Neuronal stem cell (in vitro differentiated cells): ENCODE measurements at regions not wholly inside any gene's neighbourhood (a gene's known extent, or its start where the extent isn't known, plus 50 kb on each side); places are given as distances from the start of the nearest gene placed in this dataset.

Experiments
- DNase-seq: peaks from one replicate; pipeline ENCODE4 v3.0.0-alpha.2; 2013; ENCODE audit warnings: low spot score
- H2AFZ ChIP-seq: one replicate; pipeline ENCODE4 v1.6.1; 2013; ENCODE audit warnings: mild to moderate bottlenecking, low read length, inconsistent platforms
- H2AK5ac ChIP-seq: 2 replicates; pipeline ENCODE4 v1.6.1; 2013; ENCODE audit warnings: low read depth, mild to moderate bottlenecking, inconsistent platforms, low read length, moderate library complexity, mixed read lengths
- H2BK120ac ChIP-seq: 2 replicates; pipeline ENCODE4 v1.6.1; 2013; ENCODE audit warnings: low read depth, mild to moderate bottlenecking, inconsistent platforms, low read length, moderate library complexity, mixed read lengths
- H2BK12ac ChIP-seq: one replicate; pipeline ENCODE4 v1.6.1; 2013; ENCODE audit warnings: low read length, inconsistent platforms
- H2BK15ac ChIP-seq: 2 replicates; pipeline ENCODE4 v1.6.1; 2013; ENCODE audit warnings: mild to moderate bottlenecking, low read length, inconsistent platforms, mixed read lengths
- H2BK5ac ChIP-seq: one replicate; pipeline ENCODE4 v1.6.1; 2013; ENCODE audit warnings: inconsistent platforms, mild to moderate bottlenecking, low read length, moderate library complexity
- H3K14ac ChIP-seq: one replicate; pipeline ENCODE4 v1.6.1; 2013; ENCODE audit warnings: low read length, inconsistent platforms
- H3K18ac ChIP-seq: 2 replicates; pipeline ENCODE4 v1.6.1; 2013; ENCODE audit warnings: low read length, inconsistent platforms
- H3K23ac ChIP-seq: 2 replicates; pipeline ENCODE4 v1.6.1; 2013; ENCODE audit warnings: low read depth, mild to moderate bottlenecking, mixed read lengths, low read length, inconsistent platforms; ENCODE audit not compliant: poor library complexity
- H3K27ac ChIP-seq: replicated peaks from 3 replicates; pipeline ENCODE4 v1.5.1; 2013; ENCODE audit warnings: low read length, inconsistent platforms
- H3K27me3 ChIP-seq, 3 experiments: 2 replicates each; pipeline ENCODE4 v1.6.1; 2013; ENCODE audit warnings: low read length in 3 of 3, mild to moderate bottlenecking in 2 of 3, inconsistent platforms in 1 of 3, low read depth in 1 of 3, mixed read lengths in 1 of 3, moderate library complexity in 1 of 3; ENCODE audit not compliant: control insufficient read depth in 3 of 3, insufficient read depth in 3 of 3
- H3K36me3 ChIP-seq, 2 donors: replicated peaks in 1 of 2; 2 replicates each; pipeline ENCODE4 v1.6.1; 2013; ENCODE audit warnings: low read length in 2 of 2; ENCODE audit not compliant: control insufficient read depth in 2 of 2, insufficient read depth in 2 of 2
- H3K4ac ChIP-seq: 2 replicates; pipeline ENCODE4 v1.6.1; 2013; ENCODE audit warnings: inconsistent platforms, mild to moderate bottlenecking, low read length, moderate library complexity
- H3K4me1 ChIP-seq, 2 donors: 1 replicate in 1 of 2; 2 replicates in 1 of 2; pipeline ENCODE4 v1.6.1; 2013; ENCODE audit warnings: low read length in 2 of 2, low read depth in 1 of 2; ENCODE audit not compliant: control insufficient read depth in 2 of 2, insufficient read depth in 1 of 2
- H3K4me2 ChIP-seq: one replicate; pipeline ENCODE4 v1.6.1; 2013; ENCODE audit warnings: mild to moderate bottlenecking, low read length, inconsistent platforms; ENCODE audit not compliant: insufficient read depth, poor library complexity, severe bottlenecking
- H3K4me3 ChIP-seq, 2 donors: 2 replicates each; pipeline ENCODE4 v1.5.1; 2013; ENCODE audit warnings: low read length in 2 of 2, mild to moderate bottlenecking in 2 of 2, inconsistent platforms in 1 of 2, moderate library complexity in 1 of 2
- H3K79me1 ChIP-seq: one replicate; pipeline ENCODE4 v1.6.1; 2013; ENCODE audit warnings: low read depth, mild to moderate bottlenecking, inconsistent platforms, low read length, moderate library complexity
- H3K9ac ChIP-seq: one replicate; pipeline ENCODE4 v1.6.1; 2013; ENCODE audit warnings: mild to moderate bottlenecking, low read depth, low read length, inconsistent platforms; ENCODE audit not compliant: poor library complexity
- H3K9me3 ChIP-seq, 2 donors: replicated peaks in 1 of 2; 2 replicates each; pipeline versions ENCODE3 to v1.6.1; 2013; ENCODE audit warnings: low read length in 2 of 2, mild to moderate bottlenecking in 2 of 2, inconsistent platforms in 1 of 2, low read depth in 1 of 2, mixed read lengths in 1 of 2, moderate library complexity in 1 of 2; ENCODE audit not compliant: control insufficient read depth in 2 of 2, insufficient read depth in 1 of 2
- H4K8ac ChIP-seq: one replicate; pipeline ENCODE4 v1.6.1; 2013; ENCODE audit warnings: low read depth, mild to moderate bottlenecking, inconsistent platforms, low read length, moderate library complexity
- H4K91ac ChIP-seq: one replicate; pipeline ENCODE4 v1.6.1; 2013; ENCODE audit warnings: low read length, low read depth, mild to moderate bottlenecking, inconsistent platforms; ENCODE audit not compliant: poor library complexity
- WGBS, 2 donors: extraction: QIAGEN DNeasy Blood & Tissue Kit; methylation state at CpG; one replicate each; pipeline ENCODE4 v1.1.7; 2013; ENCODE audit warnings: missing lambda C conversion rate in 2 of 2, mixed read lengths in 1 of 2; ENCODE audit not compliant: insufficient read length in 2 of 2, insufficient replicate concordance in 1 of 2; ENCODE audit errors: extremely low coverage in 2 of 2; 5-methylcytosine and 5-hydroxymethylcytosine counted together

GRCh38 chr6:147441751-147442150 lies 66.7 kb upstream of the SAMD5 start:
- no peak for DNase-seq
- WGBS, 2 donors: no CpG with 5 or more reads among the region's 1 CpG
- H3K4me1 ChIP-seq: no peaks in the 10 kb centered on the region

DNA sequence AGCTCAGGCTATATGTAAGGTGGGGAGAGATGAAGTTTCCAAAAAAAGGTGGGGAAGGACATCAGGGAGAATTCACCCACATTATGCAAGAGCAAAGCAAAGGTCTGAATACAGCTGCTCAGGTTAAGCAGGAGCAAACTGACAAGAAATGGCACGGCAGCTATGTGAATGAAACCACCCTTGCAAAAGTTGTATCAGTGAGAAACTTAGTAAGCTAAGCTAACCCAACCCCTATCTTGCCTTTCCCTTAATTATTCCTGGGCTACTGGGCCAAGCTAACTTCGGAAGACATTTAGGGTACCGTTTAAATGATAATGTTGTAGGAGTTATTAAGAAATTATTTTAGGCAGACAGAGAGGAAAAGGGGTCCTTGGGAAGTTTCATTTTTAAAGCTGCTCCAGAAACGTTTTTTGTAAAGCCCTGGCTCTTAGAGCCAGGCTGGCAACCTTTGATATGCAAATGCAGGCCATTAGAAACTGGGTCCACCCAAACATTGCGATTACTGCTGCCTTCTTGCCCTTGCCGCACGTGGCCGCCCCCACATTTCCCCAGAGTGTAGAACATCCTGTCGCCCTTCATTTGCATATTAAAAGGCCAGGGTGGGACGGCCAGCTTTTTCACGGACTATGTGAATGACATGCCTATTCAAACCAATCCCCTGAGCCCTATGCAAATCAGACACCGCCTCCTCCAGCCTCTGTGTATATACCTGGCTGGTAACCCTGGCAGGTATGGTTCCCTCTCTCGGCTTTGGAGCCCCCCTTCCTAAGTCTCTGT lies 60.5 kb upstream of the SAMD5 start:
- no peak overlapping the region for H3K14ac ChIP-seq
- no peak overlapping the region for H2BK120ac ChIP-seq
- H3K79me1 ChIP-seq: no peaks in the 10 kb centered on the region
- no peak overlapping the region for H2BK12ac ChIP-seq
- no peak overlapping the region for H2AFZ ChIP-seq
- H4K8ac ChIP-seq: no peak overlapping the region
- no peak overlapping the region for H3K4me2 ChIP-seq
- H3K23ac ChIP-seq: no peak overlapping the region
- H3K4me1 ChIP-seq: peaks cover 3% of the 10 kb centered on the region in 2 donors
- no peak overlapping the region for H3K9ac ChIP-seq
- H2AK5ac ChIP-seq: no peak overlapping the region
- H3K4ac ChIP-seq: no peak overlapping the region
- H3K18ac ChIP-seq: no peak overlapping the region
- no CpG with 5 or more reads among the region's 13 CpGs for WGBS, 2 donors
- no peak overlapping the region for H2BK5ac ChIP-seq
- no peak overlapping the region for H4K91ac ChIP-seq
- H3K9me3 ChIP-seq: no peaks in the 10 kb centered on the region
- H3K36me3 ChIP-seq: no peaks in the 10 kb centered on the region
- no peak overlapping the region for H3K4me3 ChIP-seq
- H3K27me3 ChIP-seq: peaks cover 0 to 2% (median 0%) of the 10 kb centered on the region in 3 experiments
- H2BK15ac ChIP-seq: no peak overlapping the region
- peak; percentile 6 for DNase-seq
- H3K27ac ChIP-seq: no peak overlapping the region

More at GRCh38 chr6:147441751-147442150, 66.7 kb upstream of the SAMD5 start:
- Histone ChIP-seq H3K27ac (no peak overlapping the region), H4K91ac (no peak overlapping the region), H4K8ac (no peak overlapping the region), H3K4me3 (no peak overlapping the region), H2BK120ac (no peak overlapping the region), H3K9ac (no peak overlapping the region), H3K9me3 (no peaks in the 10 kb centered on the region), H2BK15ac (no peak overlapping the region), H3K79me1 (no peaks in the 10 kb centered on the region), H2BK5ac (no peak overlapping the region), H3K27me3 (no peaks in the 10 kb centered on the region), H3K23ac (no peak overlapping the region), H3K36me3 (no peaks in the 10 kb centered on the region), H3K14ac (no peak overlapping the region), H3K18ac (no peak overlapping the region), H2BK12ac (no peak overlapping the region), H2AK5ac (no peak overlapping the region), H2AFZ (no peak overlapping the region), H3K4me2 (no peak overlapping the region), H3K4ac (no peak overlapping the region)

DNA sequence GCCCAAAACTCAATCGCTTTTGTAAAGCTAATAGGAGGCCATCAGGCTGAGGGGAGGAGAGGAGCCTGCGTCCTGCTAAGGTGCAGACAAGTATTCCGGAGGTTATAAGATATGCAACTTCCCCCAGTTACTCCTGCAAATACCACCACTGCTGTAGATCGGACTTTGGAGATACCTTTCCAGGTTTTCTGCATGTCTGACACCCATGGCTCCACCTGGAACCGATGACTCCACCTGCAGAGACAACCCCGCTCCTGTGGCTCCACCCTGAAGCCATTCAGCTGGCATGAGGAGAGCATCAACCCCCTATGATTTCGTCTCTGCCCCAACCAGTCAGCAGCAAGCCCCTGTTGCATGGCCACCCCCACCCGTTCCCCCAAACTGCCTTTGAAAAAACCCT lies 59.7 kb upstream of the SAMD5 start:
- no peak overlapping the region for H2BK12ac ChIP-seq
- H3K36me3 ChIP-seq: no peaks in the 10 kb centered on the region
- no CpG with 5 or more reads among the region's 8 CpGs for WGBS, 2 donors
- H3K79me1 ChIP-seq: no peaks in the 10 kb centered on the region
- H3K27ac ChIP-seq: no peak overlapping the region
- no peak overlapping the region for H3K9ac ChIP-seq
- peaks cover 3% of the 10 kb centered on the region in 2 donors for H3K4me1 ChIP-seq
- no peak overlapping the region for H4K8ac ChIP-seq
- no peak overlapping the region for H4K91ac ChIP-seq
- peaks cover 0 to 2% (median 0%) of the 10 kb centered on the region in 3 experiments for H3K27me3 ChIP-seq
- H3K18ac ChIP-seq: no peak overlapping the region
- DNase-seq: no peak
- H2BK15ac ChIP-seq: no peak overlapping the region
- H2BK120ac ChIP-seq: no peak overlapping the region
- no peak overlapping the region for H3K14ac ChIP-seq
- no peak overlapping the region for H3K4me3 ChIP-seq
- no peak overlapping the region for H2BK5ac ChIP-seq
- H3K4ac ChIP-seq: no peak overlapping the region
- no peak overlapping the region for H2AFZ ChIP-seq
- no peak overlapping the region for H3K4me2 ChIP-seq
- H3K9me3 ChIP-seq: no peaks in the 10 kb centered on the region
- no peak overlapping the region for H3K23ac ChIP-seq
- H2AK5ac ChIP-seq: no peak overlapping the region

DNA sequence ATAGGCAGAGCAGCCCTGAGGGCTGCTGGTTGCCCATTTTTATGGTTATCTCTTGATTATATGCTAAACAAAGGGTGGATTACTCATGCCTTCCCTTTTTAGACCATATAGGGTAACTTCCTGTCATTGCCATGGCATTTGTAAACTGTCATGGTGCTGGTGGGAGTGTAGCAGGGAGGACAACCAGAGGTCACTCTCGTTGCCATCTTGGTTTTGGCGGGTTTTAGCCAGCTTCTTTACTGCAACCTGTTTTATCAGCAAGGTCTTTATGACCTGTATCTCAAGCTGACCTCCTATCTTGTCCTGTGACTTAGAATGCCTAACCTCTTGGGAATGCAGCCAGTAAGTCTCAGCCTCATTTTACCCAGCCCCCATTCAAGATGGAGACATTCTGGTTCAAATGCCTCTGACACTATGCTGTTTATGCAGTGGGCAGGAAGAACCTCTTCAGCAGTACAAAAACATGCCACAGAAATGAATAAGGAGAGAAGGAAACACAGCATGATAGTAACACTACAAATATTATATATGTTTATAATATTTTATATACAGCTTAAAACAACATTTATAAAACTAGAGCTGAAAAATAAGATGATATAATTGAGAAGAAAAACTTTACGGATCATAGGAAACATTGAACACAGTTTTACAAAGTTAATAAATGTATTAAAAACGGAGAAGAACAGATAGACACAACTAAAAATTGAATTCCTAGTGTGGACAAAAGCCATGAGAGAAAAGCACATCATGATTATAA lies 58.9 kb upstream of the SAMD5 start:
- H2AFZ ChIP-seq: peak overlapping the region; percentile 40
- H3K4me3 ChIP-seq: no peak overlapping the region
- no peak overlapping the region for H4K8ac ChIP-seq
- H3K4ac ChIP-seq: no peak overlapping the region
- H3K9me3 ChIP-seq: no peaks in the 10 kb centered on the region
- peaks cover 3% of the 10 kb centered on the region in 2 donors for H3K4me1 ChIP-seq
- WGBS, 2 donors: no CpG with 5 or more reads among the region's 4 CpGs
- no peaks in the 10 kb centered on the region for H3K36me3 ChIP-seq
- H3K14ac ChIP-seq: no peak overlapping the region
- no peak overlapping the region for H3K27ac ChIP-seq
- no peak for DNase-seq
- H3K9ac ChIP-seq: no peak overlapping the region
- no peak overlapping the region for H2BK120ac ChIP-seq
- H4K91ac ChIP-seq: no peak overlapping the region
- H2BK15ac ChIP-seq: no peak overlapping the region
- no peak overlapping the region for H3K4me2 ChIP-seq
- no peak overlapping the region for H2BK5ac ChIP-seq
- no peak overlapping the region for H3K18ac ChIP-seq
- no peak overlapping the region for H2BK12ac ChIP-seq
- H2AK5ac ChIP-seq: no peak overlapping the region
- no peaks in the 10 kb centered on the region for H3K79me1 ChIP-seq
- H3K27me3 ChIP-seq: peaks cover 0 to 2% (median 0%) of the 10 kb centered on the region in 3 experiments
- no peak overlapping the region for H3K23ac ChIP-seq
